Brain pericyte (primary cell): ENCODE measurements at regions not wholly inside any gene's neighbourhood (a gene's known extent, or its start where the extent isn't known, plus 50 kb on each side); places are given as distances from the start of the nearest gene placed in this dataset.

Source experiments
- DNase-seq: peaks from one replicate; pipeline ENCODE4 v3.0.0-alpha.2; 2012; ENCODE audit warnings: low read depth, low spot score

GRCh38 chr9:13411791-13412190 is 132.3 kb upstream of the MPDZ start:
- no peak for DNase-seq

- no peak for DNase-seq
Observed at GRCh38 chr9:13410566-13411031, 131.1 kb upstream of the MPDZ start.

- no peak for DNase-seq
Observed at GRCh38 chr9:13397661-13398060, 118.2 kb upstream of the MPDZ start.

- DNase-seq, result no peak
Observed at GRCh38 chr9:13397220-13397619, 117.7 kb upstream of the MPDZ start.

- DNase-seq, result no peak
Observed at GRCh38 chr9:13396418-13396817, 116.9 kb upstream of the MPDZ start.

GRCh38 chr9:13395156-13395555 is 115.7 kb upstream of the MPDZ start:
- no peak for DNase-seq

- no peak for DNase-seq
Observed at GRCh38 chr9:13388157-13388556, 108.7 kb upstream of the MPDZ start.

- DNase-seq, result no peak
Observed at GRCh38 chr9:13387734-13388067, 108.2 kb upstream of the MPDZ start.

GRCh38 chr9:13386935-13387733 is 107.6 kb upstream of the MPDZ start:
- DNase-seq, result no peak

GRCh38 chr9:13386316-13386715 is 106.8 kb upstream of the MPDZ start:
- DNase-seq, result no peak

- no peak for DNase-seq
Observed at GRCh38 chr9:13383855-13384254, 104.4 kb upstream of the MPDZ start.

GRCh38 chr9:13383216-13383615 is 103.7 kb upstream of the MPDZ start:
- no peak for DNase-seq

GRCh38 chr9:13382595-13382994 is 103.1 kb upstream of the MPDZ start:
- no peak for DNase-seq

GRCh38 chr9:13380903-13381302 is 101.4 kb upstream of the MPDZ start:
- no peak for DNase-seq

- DNase-seq, result no peak
Observed at GRCh38 chr9:13378154-13378553, 98.7 kb upstream of the MPDZ start.

- DNase-seq, result no peak
Observed at GRCh38 chr9:13377171-13377925, 97.9 kb upstream of the MPDZ start.

GRCh38 chr9:13372510-13372909 is 93.0 kb upstream of the MPDZ start:
- no peak for DNase-seq

- DNase-seq, result no peak
Observed at GRCh38 chr9:13369431-13369830, 89.9 kb upstream of the MPDZ start.

GRCh38 chr9:13367784-13368183 is 88.3 kb upstream of the MPDZ start:
- no peak for DNase-seq

- DNase-seq, result no peak
Observed at GRCh38 chr9:13364271-13365000, 84.9 kb upstream of the MPDZ start.

GRCh38 chr9:13361076-13361475 is 81.6 kb upstream of the MPDZ start:
- DNase-seq, result no peak

GRCh38 chr9:13360188-13360587 is 80.7 kb upstream of the MPDZ start:
- no peak for DNase-seq
